ENCODE measurements at regions not wholly inside any gene's neighbourhood (a gene's known extent, or its start where the extent isn't known, plus 50 kb on each side); places are given as distances from the start of the nearest gene placed in this dataset.

DNA sequence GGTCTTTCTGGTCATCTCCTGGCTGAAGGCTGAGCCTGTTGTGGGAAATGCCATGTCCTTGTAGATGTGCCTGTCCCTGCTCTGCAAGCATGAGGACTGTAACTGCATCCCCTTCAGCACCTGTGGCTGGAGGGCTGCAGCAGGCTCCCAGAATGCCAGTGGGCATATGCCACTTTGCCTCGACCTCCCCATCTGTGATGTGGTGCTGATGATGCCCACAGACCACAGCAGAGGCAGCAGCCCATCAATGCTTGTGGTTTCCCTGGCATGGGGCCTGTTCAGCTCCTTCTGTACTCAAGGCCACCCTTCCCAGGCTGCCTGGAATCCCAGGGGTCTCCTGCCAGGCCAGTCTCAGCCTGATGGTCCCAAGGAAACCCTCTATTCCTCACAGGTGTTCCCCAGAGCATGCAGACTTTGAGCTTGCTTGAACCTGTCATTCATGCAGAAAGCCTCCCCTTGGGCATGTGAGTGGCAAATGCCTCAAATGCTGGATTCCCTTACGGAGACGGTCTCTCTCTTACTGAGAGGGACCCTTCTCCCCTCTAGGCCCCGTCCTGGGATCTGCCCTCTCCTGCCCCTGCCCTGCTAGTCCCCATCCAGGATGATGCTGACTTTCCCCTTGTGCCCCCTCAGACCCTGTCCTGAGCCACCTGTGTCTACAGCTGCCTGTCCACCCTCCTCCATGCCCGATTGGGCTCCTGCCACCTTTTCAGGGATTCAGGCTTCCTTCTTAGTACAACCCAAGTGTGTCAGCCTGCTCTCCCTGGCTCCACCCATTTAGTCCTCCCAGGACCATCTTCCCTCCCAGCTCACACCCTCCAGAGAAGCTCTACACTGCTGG lies 50.9 kb upstream of the ANTXRL start:
- TF ChIP-seq, protein P1, sequence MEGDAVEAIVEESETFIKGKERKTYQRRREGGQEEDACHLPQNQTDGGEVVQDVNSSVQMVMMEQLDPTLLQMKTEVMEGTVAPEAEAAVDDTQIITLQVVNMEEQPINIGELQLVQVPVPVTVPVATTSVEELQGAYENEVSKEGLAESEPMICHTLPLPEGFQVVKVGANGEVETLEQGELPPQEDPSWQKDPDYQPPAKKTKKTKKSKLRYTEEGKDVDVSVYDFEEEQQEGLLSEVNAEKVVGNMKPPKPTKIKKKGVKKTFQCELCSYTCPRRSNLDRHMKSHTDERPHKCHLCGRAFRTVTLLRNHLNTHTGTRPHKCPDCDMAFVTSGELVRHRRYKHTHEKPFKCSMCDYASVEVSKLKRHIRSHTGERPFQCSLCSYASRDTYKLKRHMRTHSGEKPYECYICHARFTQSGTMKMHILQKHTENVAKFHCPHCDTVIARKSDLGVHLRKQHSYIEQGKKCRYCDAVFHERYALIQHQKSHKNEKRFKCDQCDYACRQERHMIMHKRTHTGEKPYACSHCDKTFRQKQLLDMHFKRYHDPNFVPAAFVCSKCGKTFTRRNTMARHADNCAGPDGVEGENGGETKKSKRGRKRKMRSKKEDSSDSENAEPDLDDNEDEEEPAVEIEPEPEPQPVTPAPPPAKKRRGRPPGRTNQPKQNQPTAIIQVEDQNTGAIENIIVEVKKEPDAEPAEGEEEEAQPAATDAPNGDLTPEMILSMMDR (IDR thresholded peaks at IDR 0.05; ENCODE audit: insufficient read depth, low read depth, low read length) = no peak
- no peak for TF ChIP-seq EZH2 (IDR thresholded peaks at IDR 0.05; ENCODE audit: insufficient read depth, low read length)
